Globus pallidus (tissue), 1 donor: ENCODE measurements at regions not wholly inside any gene's neighbourhood (a gene's known extent, or its start where the extent isn't known, plus 50 kb on each side); places are given as distances from the start of the nearest gene placed in this dataset.

ENCODE experiments used
- DNase-seq: peaks from one replicate; pipeline ENCODE4 v3.0.0-alpha.2; 2015; ENCODE audit warnings: low spot score

DNA sequence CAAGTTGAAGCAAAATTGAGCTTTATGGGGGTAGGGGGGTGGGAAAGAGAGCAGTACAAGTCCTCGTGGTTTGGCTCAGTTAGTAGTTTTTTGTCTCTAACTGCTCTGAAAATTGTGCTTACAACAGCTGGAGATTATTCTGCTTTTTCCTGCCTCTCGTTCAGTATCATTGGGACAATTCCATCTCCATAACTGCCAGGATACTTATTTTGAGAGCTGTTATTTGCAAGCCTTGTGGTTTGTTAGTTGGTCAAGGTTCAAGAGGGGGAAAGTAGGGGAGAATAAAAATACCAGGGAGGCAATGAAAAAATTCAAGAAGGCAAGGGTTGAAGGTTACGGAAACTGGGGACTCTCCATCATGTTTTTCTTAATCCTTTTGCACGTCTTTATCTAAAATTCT is 811.8 kb upstream of the ADGRL2 start:
- DNase-seq, result no peak

DNA sequence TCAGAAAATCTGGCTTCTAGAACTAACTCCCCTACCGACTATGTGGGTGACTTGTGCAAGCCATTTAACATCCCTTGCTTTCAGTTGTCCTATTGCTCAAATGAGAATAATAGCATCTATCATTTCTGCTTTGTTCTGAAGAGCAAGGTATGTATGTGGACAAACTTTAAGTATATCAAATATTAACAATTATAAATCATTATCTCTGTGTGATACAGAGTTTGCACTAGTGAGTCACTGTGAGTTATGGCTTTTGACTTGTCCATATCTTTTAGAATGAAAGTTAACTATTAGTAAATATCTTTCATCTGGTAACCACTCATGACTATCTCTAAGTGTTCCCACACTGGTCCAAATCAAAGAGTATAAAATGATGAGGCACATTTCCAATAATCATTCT is 812.9 kb upstream of the ADGRL2 start:
- no peak for DNase-seq

GRCh38 chr1:80987106-80987505 is 813.6 kb upstream of the ADGRL2 start:
- no peak for DNase-seq

DNA sequence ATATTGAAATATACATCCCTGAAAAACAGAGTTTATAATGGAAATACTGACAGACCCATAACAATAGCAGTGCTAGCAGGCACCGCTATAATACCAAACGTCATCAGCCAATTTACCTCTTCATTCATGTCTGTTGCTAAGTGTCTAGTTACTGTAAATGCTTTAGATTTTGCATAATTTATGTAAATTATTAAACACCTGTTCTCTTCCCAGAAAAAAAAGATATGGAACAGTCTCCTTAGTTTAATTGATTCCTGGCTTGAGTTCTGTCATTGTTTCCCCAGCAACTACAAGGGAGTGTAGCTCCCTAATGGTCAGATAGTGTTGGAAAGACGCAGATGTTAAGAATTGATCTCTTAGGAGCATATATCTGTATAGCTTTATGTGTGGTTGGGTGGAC is 817.9 kb upstream of the ADGRL2 start:
- DNase-seq, result no peak

DNA sequence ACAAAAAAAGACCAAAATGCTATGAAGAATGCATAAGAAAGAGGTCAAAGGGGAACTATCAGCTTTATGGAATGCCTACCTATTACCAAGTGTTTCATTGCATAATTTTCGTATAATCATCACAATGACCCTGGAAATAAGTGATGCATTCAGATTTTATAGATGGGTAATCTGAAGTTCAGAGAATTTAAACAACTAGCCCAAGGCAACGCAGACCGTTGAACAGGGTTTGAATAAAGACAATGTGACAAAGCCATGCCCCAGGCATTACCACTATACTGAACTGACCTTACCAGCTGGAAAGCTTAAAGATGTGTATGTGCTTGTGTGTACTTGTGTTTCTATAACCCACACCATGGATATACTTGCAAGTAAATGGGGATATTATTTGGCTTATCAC is 827.6 kb upstream of the ADGRL2 start:
- no peak for DNase-seq

GRCh38 chr1:80966266-80966665 is 834.5 kb upstream of the ADGRL2 start:
- no peak for DNase-seq

DNA sequence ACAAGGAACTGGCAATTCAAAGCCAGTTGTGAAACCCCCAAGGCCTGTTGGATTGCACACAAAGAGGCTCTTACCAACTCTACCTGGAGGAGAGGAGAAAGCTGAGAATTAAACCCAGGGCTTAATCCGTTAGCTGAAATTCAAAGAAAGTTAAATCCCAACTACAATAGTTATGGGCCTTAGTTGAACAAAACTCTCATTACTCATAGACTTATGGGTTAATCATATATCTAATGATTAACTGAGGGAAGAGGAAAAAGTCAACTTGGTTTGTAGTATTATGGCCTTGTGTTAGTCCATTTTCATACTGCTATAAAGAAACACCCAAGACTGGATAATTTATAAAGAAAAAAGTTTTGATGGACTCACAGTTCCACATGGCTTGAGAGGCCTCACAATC is 838.2 kb upstream of the ADGRL2 start:
- DNase-seq, result no peak

- no peak for DNase-seq
These were observed 839.1 kb upstream of the ADGRL2 start for GRCh38 chr1:80961464-80962190.

GRCh38 chr1:80933346-80933745 is 867.4 kb upstream of the ADGRL2 start:
- DNase-seq, result no peak

DNA sequence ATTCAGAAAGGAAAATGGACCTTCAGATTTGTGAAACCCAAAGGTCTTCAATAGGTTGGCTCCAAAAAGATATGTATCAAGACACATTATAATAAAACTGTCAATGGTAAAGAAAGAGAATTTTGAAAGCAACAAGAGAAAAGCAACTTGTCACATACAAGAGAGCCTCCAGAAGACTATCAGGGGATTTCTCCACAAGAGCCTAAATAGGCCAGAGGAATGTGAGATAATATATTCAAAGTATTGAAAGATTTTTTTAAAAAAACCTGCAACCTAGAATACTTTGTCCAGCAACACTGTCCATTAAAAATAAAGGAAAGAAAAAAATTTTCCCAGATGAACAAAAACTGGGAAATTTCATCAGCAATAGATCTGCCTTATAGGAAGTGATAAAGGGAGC is 869.6 kb upstream of the ADGRL2 start:
- DNase-seq, result no peak

DNA sequence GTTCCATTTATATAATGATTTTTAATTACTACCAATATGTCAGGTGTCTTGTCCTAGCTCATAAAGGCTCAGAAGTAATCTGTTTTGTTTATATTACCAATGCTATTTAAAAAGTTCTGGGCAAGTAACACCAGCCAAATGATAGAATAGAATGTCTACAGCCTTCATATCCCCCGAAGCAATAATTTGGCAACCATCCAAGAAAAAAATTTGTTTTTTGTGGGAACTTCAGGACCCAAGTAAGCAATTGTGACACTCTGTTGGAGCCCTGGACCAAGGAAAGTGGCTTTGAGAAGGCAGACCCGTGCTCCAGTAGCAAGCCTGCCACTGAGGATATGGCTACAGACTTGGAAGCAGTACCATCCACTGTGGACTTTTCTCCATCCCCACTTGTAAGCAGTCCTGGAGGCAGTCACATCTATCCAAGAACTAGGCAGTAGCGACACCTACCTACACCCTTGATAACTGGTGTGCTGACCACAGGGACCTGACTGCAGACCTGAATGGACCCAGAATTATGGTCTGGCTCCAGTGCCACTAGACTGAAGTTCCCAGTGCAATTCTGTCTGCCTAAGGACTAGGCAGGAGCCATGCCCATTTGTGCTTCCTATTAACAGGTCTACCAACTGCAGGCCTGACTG is 870.7 kb upstream of the ADGRL2 start:
- DNase-seq, result no peak

GRCh38 chr1:80926531-80926930 is 874.2 kb upstream of the ADGRL2 start:
- DNase-seq, result no peak

DNA sequence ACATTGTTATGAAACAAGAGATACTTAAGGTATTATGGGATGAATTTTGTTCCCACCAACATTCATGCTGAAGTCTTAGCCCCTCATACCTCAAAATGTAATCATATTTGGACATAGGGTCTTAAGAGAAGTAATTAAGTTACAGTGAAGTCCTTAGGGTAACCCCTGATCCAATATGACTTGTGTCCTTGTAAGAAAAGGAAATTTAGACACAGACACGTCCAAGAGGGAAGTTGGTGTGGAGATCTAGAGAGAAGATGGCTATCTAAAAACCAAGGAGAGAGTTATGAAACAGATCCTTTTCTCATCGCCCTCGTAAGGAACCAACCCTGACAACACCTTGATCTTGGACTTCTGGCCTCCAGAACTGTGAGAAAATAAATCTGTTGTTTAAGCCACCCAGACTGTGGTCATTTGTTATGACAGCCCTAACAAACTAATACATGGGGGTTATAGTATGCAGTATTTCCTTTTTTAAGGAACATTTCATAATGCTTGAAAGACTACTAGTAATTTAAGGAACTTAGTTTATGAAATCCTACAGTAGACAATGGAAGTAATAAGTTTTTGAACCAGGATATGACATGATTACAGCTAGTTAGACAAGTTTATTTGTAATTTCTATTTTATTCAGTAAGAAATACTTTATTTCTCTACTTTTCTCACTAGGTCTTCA is 875.5 kb upstream of the ADGRL2 start:
- no peak for DNase-seq

DNA sequence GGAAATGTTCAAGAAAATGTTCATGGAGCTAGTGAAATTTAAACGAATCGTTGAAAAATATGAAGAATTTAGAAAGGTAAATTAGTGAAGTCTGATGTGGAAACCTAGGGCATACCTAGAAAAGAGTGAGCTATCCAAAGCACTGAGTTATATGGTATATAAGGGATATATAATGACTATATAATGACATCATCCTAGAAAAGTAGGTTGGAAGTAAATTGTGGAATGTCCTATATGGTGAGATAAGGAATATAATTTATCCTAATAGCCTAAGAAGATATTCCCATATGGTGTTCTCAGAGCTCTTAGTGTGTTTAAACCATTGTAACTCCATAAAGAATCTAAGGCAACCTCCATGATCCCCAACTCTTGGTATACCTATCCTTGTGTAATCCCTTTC is 876.4 kb upstream of the ADGRL2 start:
- no peak for DNase-seq

GRCh38 chr1:80922906-80923305 is 877.8 kb upstream of the ADGRL2 start:
- DNase-seq, result no peak

GRCh38 chr1:80919426-80919825 is 881.3 kb upstream of the ADGRL2 start:
- no peak for DNase-seq

DNA sequence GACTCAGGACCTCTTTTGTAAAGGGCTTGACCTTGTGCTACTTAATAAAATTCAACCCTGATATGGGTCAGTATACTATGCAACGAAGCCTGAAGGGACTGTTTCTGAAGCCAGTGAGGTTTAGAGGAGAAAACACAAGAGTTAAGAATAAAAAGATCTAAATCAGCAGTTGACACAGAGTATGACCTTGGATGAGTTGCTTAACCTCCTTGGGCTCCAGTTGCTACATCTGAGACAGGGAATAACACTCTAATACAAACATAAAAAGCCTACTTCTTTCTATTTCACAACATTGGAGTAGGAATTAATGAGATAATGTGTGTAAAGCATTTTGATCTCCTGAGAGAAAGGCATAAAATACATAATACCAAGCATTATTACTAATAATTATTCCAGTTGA is 882.4 kb upstream of the ADGRL2 start:
- DNase-seq, result no peak

DNA sequence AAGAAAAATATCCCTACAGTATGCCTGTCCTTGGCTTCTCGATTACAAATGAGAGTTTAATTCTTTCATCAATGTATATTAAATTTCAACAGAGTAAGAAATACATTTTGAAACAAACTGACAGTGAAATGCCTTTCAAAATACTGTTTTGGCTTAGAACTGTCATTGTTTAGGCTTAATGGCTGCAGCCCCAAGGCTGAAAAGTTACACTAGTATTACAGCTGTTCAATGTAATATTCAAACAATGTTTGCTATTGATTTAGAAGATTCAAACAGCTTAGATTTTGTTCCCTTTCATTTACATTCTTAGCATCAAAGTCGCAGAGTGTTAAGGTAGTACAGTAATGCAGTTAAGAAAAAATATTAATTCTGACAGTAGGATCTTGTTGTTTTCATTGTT is 882.9 kb upstream of the ADGRL2 start:
- DNase-seq, result no peak

DNA sequence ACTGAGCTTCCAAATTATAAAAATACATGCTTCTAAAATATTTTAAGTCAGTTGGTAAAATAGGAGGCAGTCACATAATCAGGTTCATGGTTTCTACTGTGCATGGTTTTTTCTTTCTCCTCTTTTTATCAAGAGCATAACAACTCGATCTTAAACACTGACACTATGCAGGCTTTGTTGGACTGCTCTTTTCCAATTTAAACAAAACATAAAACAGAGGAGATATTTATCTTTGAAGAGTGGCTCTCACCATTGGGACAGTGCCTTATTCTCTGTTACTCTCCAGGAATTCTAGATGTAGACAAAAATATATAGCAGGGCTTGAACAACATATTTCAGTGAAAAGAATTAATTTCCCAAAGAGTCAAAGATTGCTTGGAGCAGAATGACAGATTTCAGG is 883.5 kb upstream of the ADGRL2 start:
- DNase-seq, result no peak

DNA sequence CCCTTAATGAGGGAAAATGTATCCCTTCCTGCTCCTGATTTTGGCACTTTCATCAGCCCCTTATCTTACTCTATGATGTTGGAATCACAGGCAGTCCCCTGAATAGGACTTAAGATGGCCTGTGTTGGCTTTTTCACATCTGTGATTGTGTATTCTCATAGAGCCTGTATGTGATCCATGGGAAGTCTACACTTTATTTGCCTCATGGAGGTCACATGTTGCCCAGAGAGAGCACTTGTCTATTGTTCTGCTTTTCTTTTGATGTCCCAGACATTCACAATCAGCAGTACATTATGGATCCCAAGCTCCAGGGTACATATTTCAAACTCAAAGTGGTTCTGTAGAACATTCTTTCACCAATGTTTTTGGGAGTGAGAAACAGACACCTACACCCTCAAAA is 885.2 kb upstream of the ADGRL2 start:
- DNase-seq, result no peak

DNA sequence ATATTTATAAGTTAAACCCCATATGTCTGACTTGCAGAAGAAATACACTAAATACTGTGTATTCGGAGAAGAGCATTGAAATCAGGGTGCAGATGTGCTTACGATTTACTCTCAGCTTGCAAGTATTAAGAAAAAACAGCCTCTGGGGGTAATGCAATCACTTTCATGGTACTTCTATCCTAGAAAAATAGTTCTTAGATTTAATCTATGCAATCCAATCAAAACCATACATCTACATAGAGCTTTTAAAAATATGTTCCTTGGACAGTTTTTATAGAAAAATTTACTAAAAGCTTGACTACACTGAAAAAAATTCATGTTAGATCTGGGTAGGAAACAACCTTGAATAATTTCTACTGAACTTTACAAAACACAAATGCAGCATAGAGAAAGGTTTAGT is 890.3 kb upstream of the ADGRL2 start:
- DNase-seq, result no peak

DNA sequence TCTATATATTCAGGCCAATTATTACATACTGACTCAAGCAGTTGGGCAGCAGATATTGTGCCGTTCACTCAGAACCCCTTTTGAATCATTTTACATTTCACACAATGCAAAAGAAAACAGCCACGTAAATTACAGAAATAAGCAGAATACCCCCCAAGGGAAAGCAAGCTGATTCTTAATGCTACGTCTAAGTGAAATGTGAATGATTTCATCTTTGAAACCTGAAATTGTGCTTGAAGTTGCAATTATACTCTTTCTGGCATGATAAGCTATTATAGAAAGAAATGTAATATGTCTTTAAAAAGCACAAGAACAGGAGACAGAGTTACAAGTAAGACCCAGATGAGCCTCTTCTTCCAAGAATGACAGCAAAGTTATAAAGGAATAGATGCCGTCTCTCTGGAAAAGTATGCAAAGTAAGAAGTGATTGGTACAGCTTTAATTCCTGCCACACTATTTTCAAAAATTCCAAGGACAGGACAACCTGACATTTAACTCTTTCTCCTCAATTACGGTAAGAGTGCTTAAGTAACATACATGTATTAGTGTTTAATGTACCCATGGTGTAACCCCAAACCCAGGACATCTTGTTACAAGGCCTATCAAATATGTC is 891.5 kb upstream of the ADGRL2 start:
- DNase-seq, result no peak

- DNase-seq, result no peak
These were observed 903.9 kb upstream of the ADGRL2 start for GRCh38 chr1:80896781-80897356.
